ENCODE measurements at regions not wholly inside any gene's neighbourhood (a gene's known extent, or its start where the extent isn't known, plus 50 kb on each side); places are given as distances from the start of the nearest gene placed in this dataset.

GRCh38 chr4:33886356-33886755 lies 2358.0 kb downstream of the ARAP2 start:
- no peak for TF ChIP-seq CTCF (IDR thresholded peaks at IDR 0.05; ENCODE audit: low read length)
- no peak for TF ChIP-seq EZH2 (IDR thresholded peaks at IDR 0.05; ENCODE audit: borderline replicate concordance, low read length)

Data from OCI-LY1 (cell line).